Hematopoietic multipotent progenitor cell treated with erythropoietin and hydrocortisone succinate and interleukin-3 and kit ligand, for 6 days (in vitro differentiated cells): ENCODE measurements at regions not wholly inside any gene's neighbourhood (a gene's known extent, or its start where the extent isn't known, plus 50 kb on each side); places are given as distances from the start of the nearest gene placed in this dataset.
A peak's percentile ranks its signal among the peaks of the same experiment; 100 is the strongest.
"Not testable (repeated sequence)": the region's sequence is repeated elsewhere in the genome, so short reads cannot be mapped to it uniquely, and the experiment has no call there.

ENCODE experiments used
- DNase-seq: peaks from one replicate; pipeline ENCODE4 v3.0.0-alpha.2; 2015

GRCh38 chr2:53486185-53486899 is 281.3 kb upstream of the CHAC2 start:
- not testable (repeated sequence) for DNase-seq

- no peak for DNase-seq
Measured at GRCh38 chr2:53485021-53485728, 282.4 kb upstream of the CHAC2 start.

- no peak for DNase-seq
Measured at GRCh38 chr2:53484531-53484930, 283.1 kb upstream of the CHAC2 start.

GRCh38 chr2:53477517-53477916 is 290.1 kb upstream of the CHAC2 start:
- DNase-seq = no peak

- DNase-seq = no peak
Measured at GRCh38 chr2:53476834-53477233, 290.8 kb upstream of the CHAC2 start.

- DNase-seq = no peak
Measured at GRCh38 chr2:53475766-53476165, 291.8 kb upstream of the CHAC2 start.

- DNase-seq = no peak
Measured at GRCh38 chr2:53475321-53475720, 292.3 kb upstream of the CHAC2 start.

GRCh38 chr2:53474914-53475313 is 292.7 kb upstream of the CHAC2 start:
- DNase-seq = no peak

- no peak for DNase-seq
Measured at GRCh38 chr2:53473775-53474311, 293.8 kb upstream of the CHAC2 start.

GRCh38 chr2:53473236-53473635 is 294.4 kb upstream of the CHAC2 start:
- peak; percentile 20 for DNase-seq

- DNase-seq = no peak
Measured at GRCh38 chr2:53467467-53468180, 300.0 kb upstream of the CHAC2 start.

GRCh38 chr2:53463806-53464726 is 303.5 kb upstream of the CHAC2 start:
- DNase-seq = no peak

- no peak for DNase-seq
Measured at GRCh38 chr2:53460937-53461336, 306.7 kb upstream of the CHAC2 start.

GRCh38 chr2:53460347-53460746 is 307.3 kb upstream of the CHAC2 start:
- DNase-seq = no peak

GRCh38 chr2:53455094-53455493 is 312.5 kb upstream of the CHAC2 start:
- DNase-seq = no peak

- DNase-seq = no peak
Measured at GRCh38 chr2:53452957-53453748, 314.5 kb upstream of the CHAC2 start.

GRCh38 chr2:53452400-53452799 is 315.2 kb upstream of the CHAC2 start:
- DNase-seq = no peak

- DNase-seq = no peak
Measured at GRCh38 chr2:53450923-53451322, 316.7 kb upstream of the CHAC2 start.

- DNase-seq = no peak
Measured at GRCh38 chr2:53448591-53448990, 319.0 kb upstream of the CHAC2 start.

GRCh38 chr2:53448086-53448485 is 319.5 kb upstream of the CHAC2 start:
- DNase-seq = no peak

- DNase-seq = no peak
Measured at GRCh38 chr2:53445383-53446070, 322.1 kb upstream of the CHAC2 start.
